Fibroblast of peridontal ligament (primary cell): ENCODE measurements at regions not wholly inside any gene's neighbourhood (a gene's known extent, or its start where the extent isn't known, plus 50 kb on each side); places are given as distances from the start of the nearest gene placed in this dataset.

Experiments used
- DNase-seq: peaks from one replicate; pipeline ENCODE4 v3.0.0-alpha.2; 2010; ENCODE audit errors: extremely low read depth

DNA sequence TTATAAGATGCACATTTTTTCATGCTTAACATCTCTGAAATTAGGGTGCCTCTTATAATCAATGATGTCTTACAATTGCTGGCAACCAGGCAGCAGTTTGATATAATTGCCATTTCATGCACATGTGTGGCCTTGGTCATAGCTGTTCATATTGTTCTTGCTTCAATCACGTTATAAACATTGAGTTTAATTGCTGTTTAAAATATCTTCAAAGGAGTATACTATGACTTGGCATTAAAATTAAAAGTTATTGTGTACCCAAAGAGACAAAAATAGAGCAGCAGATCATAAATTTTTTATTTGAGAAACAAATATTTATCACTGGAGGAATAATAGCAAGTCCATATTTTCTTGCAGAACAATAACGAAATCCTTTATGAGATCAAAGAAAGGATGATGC lies 325.5 kb downstream of the LMX1A start:
- no peak for DNase-seq

DNA sequence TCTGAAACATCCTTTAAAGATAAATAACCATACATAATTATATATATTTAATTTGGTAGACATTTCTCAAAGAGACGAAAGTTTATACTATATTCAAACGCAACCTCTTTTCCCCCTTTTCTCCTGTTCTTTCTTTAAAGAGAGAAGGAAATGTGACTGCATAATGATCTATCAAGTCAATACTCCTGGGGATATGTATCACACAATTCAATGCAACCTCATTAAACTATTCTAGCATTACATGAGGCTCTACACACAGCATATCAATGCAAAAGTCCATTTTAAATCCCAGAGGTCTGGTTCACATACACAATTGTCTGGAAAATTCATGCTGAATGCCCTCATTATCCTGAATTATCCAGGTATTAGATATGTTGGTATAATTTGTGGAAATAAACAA lies 330.7 kb downstream of the LMX1A start:
- DNase-seq = no peak

DNA sequence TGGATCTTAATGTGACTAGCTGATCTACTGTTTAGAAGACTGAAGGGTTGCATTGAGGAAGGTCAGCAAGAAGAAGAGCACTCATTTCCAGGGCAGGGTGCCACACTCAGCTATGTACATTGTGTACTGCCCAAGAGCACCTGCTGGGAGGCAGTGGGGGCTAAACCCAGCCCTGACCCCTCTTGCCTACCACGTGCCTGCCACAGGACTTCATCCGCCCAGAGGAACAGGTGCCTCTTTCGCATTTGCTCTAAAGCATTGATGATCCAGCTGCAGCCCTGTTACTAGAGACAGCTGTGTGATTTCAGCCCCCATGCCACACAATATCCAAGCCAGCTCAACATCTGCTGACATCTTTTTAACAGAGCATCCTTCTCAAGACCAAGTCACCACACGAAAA lies 341.8 kb downstream of the LMX1A start:
- DNase-seq = no peak

DNA sequence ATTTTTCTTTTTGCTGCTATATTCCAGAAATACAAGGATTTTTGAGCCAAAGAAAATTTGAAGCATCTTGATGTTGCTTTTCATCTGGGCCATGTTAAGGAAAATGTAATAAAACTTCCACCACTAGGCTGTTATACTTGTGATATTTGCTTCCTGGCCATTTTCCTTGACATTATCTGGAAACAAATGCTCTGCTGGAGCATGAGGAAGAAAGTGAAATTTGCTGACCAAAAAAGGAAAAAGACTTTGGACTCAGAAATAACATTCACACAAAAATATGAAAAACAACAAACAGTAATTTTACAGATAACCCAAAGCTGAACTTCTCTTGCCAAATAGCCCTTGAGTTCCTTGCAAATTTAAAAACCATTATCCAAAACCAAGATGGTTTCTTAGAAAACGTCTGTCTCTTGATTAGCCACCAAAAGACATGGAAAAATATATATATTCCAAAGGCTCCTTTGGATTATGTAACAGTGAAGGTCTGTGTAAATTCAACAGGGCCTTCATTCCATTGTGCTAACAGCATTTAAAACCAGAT lies 344.5 kb downstream of the LMX1A start:
- no peak for DNase-seq

DNA sequence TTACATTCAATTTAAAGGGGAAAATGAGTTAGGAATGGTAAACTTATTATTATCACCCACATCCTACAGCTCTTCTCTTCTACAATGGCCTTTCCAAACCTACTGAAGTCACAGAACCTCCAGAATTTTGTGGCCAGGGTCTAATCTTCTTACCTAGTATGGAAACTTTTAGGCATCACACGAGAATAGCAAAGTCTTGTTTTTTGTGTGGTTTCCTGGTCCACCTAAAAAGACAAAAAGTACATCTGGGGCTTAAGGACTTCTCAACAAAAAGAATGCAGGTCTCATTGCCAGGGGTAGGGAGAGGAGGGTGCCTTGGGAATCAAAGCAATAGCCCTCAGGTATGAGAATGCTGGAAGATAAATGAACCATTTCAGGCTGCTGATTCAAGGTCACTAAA lies 345.3 kb downstream of the LMX1A start:
- no peak for DNase-seq

DNA sequence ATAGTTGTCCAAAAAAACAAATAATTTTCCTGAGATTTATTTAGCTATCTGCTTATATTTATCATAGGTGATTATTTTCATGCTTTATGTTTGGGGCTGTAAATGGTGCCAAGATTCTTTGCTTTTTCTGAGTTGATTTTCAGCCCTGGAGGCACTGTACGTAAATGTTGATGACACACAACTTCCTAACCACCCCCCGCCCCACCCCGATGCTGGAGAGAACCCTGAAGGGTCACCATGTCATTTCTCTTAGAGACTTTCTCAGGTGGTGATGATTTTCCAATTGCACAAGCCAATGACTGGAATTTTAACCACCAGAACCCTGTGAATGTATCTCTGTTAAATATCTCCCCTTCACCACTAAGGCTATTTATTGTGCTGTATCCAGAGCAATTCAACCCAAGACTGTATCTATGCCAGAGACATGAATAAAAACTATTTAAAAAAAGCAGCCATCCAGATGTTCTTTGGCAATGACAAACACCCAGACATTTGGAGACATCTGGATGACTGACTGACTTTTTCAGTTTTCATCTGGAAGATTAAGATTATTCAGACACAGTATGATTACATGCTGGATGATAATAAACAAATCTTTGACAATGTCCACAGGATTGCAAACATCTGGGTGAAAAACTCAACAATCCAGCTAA lies 346.0 kb downstream of the LMX1A start:
- no peak for DNase-seq

DNA sequence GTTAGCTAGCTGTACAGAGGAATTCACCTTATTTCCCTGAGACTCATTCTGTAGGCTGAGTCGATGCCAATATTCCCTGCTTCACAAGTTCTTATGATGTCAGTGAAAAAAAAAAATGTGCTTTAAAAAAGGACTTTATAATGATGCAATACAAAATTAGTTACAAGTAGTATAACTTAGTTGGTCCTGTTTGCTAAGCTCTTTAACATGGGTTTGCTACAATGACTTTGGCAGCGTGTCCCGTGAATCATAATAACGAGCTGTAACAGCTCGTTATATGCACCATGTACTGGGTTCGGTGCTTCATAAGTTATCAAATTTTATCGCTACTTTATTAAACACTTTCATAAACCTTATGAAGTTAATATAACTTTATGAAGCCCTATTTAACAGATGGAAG lies 349.7 kb downstream of the LMX1A start:
- DNase-seq = no peak

DNA sequence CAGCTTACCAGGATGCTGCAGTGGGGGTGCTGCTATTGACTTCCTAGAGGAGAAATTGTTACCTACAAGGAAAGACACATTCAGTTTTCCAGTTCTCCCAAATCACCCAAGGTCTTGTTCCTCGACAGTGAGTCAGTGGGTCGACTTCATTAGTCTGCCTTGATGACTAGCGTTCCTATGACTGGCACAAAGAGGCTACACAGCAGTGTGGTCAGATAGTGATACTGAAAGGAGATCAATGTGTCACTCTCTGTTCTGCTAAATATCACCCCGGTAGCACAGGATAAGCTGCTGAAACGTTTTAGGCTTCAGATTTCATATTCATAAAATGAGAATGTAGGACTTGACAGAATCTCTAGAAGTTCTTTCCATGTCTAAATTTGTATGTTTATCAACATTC lies 357.4 kb downstream of the LMX1A start:
- DNase-seq = no peak

DNA sequence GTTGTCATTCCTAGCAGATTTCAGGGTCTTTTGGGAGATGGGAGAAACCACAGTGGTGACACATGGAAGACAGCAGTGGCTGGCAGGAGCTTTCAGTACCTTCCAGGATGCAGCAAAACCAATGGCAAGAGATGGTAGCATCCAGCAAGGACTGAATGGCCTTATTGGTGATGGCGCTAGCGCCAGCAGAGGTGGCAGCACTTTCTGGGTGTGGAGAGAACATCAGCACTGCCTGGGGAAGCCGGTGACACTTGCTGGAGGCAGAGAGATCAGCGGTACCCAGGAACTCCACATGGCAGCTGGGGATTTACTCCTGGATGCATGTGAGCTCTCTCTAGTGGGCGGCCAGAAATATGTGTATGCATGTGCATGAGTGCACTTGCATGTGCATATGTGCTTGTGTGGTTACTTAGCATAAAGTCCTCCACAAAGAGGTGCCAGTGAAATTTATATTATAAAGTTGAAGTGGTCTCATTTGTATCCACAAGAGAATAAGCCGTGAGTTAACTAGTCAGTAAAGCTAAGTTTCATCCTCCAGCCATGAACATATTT lies 364.7 kb downstream of the LMX1A start:
- no peak for DNase-seq

DNA sequence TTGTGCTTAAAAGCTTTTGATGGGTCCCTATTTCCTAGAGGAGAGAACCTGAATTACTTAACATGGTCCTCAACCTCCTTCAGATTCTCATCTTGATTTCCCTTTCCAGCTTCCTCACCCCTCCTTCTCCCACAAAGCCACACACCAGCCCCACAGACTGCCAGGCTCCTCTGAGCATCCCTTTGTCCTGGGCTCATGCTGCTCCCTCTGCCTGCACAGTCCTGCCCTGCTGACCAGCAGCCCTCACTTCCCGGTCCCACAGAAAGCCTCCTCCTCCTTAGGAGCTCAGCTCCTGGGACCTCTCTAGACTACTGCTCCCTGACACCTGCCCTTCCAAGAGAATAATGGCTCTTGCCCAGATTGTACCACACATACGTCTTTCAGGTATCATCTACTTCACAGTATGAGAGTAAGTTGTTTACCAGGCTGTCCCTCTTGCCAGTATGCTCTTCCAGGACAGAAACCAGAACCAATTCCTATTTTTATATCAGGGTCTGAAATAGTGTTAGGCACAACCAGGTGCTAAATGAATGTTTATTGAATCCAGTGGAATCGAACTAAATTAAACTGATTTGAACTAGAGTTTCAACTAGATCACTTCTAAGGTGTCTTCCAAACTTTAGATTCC lies 373.4 kb downstream of the LMX1A start:
- no peak for DNase-seq

DNA sequence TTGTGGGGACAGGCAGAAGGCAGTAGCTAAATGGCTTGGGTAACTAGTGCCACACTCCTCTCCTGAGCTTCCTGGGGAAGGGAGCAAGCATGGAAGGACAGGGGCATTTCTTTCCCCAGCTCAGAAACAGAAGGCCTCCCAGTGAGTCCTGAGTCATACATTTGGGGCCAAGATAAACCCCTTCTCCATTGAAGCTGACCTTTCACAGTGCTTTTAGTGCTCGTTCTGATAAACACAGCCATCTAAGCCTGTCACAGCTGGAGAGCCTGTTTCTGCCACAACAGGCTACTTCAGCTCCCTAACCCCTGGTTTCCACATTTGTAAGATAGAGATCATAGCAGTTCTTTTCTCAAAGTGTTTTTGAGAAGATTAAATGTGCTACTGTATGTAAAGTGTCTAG lies 374.0 kb downstream of the LMX1A start:
- DNase-seq = no peak

DNA sequence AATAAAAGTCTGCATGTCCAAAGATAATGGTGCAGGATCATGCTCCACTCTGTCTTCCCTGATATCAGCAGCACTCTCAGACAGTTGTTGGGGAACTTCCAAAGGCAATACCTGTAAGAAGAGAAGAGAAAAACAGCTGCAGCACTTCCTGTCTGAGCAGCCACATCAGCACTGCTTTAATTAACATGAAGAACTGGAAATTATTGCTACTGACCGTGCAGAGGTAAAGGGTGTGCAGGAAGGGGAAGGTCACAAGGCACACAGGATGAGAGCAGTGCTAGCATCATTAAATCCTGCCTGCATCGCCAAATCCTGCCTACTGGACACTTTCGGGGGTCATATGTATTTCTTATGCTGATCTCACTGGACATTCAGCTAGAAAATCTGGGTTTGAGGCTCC lies 379.0 kb downstream of the LMX1A start:
- DNase-seq = no peak

DNA sequence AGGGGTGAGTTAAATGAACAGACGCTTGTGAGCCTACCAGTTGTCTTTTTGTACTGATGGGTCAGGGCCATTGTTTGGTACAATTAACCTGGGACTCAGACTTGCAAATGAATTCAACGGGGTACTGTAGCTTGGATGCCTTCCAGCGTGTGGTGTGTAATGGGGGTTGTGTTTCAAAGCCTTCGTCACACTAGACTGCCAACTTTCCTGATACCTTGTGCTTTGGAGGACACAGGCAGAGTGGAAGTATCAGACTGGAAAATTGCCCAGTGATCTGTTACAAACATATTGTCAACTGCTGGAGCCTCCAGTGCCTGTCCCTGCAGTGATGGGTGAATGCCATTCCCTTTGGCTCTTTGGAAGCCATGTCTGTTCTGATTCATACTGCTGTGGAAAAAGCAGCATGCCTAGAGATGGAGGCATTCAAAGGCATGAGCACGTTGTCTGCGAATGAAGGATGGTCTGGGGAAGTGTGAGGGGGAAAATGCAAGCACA lies 384.5 kb downstream of the LMX1A start:
- DNase-seq = no peak

DNA sequence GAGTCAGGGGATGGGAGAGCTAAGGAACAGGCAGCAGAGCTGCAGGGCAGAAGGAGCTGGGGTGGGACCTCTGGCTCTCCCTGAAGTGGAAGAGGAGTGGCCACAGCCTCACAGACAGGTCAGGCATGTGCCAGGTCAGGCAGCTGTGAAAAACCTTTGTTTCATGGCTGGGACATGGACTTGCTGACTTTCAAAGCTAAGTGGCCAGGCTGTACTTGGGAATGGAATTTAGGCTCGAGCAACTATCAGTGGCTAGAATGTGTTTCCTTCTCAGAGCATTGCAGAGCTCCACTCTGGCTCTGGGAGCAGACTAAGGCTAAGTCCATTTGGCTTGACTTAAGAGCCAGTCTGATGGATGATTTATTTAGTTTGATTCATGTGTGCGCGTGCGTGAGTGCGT lies 385.1 kb downstream of the LMX1A start:
- DNase-seq = no peak

DNA sequence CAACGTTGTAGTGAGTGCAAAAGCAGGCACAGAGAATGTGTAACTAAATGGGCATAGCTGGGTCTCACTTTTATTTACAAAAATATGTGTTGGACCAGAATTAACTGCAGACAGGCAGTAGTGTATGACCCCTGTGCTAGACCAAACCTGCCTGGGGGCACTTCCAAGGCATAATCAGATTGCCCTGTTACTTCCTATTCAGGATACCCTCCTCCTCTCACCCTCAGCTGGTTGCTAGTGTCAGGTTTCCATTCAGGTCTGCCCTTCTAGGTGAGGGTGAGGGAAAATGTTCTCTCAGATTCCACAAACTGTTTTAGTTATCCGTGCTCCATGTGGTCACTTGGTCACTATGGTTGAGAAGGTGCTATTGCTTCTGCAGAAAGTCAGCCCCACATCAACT lies 387.3 kb downstream of the LMX1A start:
- no peak for DNase-seq

DNA sequence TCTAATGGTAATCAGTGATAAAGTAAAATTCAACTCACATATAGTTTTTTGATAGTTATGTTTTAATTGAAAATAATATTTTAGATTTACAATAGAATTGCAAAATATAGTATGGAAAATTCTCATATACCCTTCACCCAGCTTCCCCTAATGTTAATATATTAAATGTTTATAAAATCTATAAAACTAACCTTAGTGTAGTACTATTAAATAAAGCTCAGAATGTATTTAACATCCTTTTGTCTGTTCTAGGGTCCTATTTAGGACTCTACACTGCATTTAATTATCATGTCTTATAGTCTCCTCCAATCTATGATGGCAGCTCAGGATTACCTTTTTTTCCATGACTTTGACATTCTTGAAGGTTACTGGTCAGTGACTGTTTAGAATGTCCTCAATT lies 389.2 kb downstream of the LMX1A start:
- no peak for DNase-seq

DNA sequence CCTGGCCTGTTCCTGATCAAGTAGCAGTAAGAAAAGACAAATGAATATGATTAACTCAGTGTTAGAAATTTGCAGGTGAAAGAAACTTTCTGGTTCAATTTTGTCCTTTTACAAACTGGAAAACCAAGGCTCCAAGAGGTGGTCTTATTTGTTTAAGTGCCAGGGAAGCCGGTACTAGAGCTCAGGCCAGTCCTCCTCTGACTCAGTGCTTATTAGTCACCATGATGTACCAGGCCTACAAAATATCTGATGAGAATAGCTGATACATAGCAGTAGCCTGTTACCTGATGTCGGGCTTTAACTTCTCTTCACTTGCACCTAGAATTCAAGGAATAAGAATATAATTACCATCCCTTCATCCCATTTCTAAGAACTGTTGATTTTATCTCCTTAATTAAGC lies 394.8 kb downstream of the LMX1A start:
- no peak for DNase-seq

DNA sequence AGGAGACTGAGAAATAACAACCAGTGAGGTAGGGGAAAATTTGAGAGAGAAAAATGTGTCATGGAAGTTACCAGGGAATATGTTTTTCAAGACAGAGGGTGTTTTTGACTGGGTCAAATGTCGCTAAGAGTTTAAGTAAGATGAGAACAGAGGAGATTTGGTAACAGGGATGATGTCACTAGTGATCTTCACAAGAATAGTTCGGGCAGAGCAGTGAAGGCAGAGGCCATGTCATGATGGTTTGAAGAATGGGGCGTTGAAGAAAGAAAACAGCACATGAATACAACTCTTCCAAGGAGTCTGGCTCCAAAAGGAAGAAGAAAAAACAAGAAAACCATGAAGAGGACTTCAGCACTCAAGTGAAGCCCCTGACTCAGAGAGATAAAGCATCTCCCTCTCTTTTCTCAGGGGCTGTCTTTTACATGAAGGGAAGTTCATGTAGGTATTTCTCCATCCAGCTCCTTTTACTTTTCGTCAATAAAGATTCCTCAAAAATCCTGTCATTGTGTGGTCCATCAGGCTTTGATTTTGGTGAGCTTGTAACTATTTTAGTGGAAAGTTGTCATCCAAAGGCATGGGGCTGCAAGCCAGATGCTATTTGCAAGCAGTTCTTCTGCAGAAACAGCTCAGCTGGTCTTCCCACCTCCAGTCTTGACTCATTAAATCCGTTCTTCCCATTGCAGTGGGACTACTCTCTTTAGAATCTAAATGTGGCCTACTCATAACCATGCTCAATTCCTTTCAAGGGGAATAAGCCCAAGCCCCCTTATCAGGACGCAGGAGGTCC lies 397.3 kb downstream of the LMX1A start:
- no peak for DNase-seq

DNA sequence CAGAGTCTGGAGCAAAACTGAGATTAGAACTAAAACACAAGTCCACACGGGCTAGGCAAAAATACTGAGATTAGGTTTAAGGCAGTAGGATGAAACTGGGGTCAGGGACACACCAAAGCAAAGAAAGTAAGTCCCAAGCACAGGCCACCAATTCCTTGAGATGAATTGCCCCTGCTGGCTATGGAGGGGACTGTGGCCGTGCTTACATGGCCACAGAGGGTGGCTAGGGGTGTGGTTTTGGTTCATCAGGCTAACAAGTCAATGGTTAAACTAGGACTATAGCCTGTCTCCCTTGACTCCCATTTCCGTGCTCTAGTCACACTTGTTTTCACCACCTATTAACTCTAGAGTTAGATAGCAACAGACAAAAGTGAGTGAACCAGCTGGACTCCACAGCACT lies 394.8 kb downstream of the PBX1 start:
- no peak for DNase-seq

DNA sequence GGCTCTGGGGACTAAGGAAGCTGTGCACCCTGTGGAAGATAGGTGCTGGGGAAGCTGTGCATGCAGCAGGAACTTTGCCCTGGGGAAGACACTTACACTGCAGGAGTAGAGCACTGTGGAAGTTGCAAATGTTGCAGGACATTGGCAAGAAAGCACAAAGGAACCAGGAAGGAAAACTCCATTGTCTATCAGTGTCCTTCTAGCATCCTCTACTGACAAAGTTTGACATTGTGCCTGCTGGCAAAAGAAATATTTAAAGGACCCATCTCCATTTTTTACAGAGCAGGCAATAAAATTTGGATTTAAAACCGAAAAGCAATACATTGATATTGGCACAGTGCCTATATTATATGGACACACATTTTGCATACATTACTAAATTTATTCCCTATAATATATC lies 394.1 kb downstream of the PBX1 start:
- no peak for DNase-seq

DNA sequence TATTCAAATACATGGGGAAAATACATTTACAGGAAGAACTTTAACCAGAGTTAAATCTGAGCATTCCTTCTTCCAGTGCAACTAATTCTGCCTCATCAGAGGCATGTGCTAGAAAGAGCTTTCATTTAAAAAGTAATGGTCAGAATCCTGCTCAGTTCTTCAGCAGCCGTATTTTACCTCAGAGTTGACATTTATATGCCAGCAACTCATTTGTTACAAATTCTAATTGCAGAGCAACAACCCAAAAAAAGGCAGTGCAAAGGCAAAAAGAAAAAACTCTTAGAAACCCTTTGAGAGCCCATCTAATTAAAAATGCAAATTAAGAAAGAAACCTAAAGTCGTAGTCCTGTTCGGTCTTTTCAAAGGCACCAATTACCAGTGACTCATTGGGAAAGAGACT lies 392.5 kb downstream of the PBX1 start:
- DNase-seq = no peak

DNA sequence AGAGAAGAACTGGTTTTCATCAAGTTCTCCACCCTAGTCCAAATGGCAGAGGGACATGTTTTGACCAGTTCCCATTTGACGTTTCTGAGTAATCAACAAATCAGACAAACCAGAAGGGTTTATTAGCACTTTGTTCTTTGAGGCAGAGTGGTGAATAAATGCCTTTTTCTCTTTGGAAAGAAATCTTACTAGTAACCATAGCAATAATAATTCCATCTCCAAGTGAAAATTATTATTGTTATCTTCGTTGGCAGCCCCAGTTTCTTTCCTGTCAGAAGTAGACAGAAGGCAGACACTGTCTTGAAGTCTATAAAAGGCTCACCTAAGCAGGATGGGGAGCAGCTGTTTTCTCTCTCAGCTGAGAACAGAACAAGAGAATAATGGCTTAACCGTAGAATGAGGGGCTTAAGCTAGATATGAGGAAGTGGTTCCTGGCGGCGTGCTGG lies 391.6 kb downstream of the PBX1 start:
- DNase-seq = no peak
